Mucosa of descending colon (tissue), 3 donors: ENCODE measurements at regions not wholly inside any gene's neighbourhood (a gene's known extent, or its start where the extent isn't known, plus 50 kb on each side); places are given as distances from the start of the nearest gene placed in this dataset.

Source experiments
- ATAC-seq: fragments of 200-7000 bp; cut with Tn5 transposase; one replicate; pipeline ENCODE4 v1.9.1; 2020; ENCODE audit warnings: mild to moderate bottlenecking, moderate library complexity
- DNase-seq, 3 donors: peaks; one replicate each; pipeline ENCODE4 v3.0.0-alpha.2; 2020
- H3K36me3 ChIP-seq: fragments of 200-600 bp; one replicate; pipeline ENCODE4 v1.8.0; 2021; ENCODE audit warnings: low read depth, mild to moderate bottlenecking
- H3K4me1 ChIP-seq: fragments of 200-600 bp; one replicate; pipeline ENCODE4 v1.8.0; 2021; ENCODE audit warnings: low read depth, mild to moderate bottlenecking
- H3K4me3 ChIP-seq: fragments of 200-600 bp; one replicate; pipeline ENCODE4 v1.8.0; 2021; ENCODE audit warnings: mild to moderate bottlenecking
- H3K9me3 ChIP-seq: fragments of 200-600 bp; one replicate; pipeline ENCODE4 v1.8.0; 2021; ENCODE audit warnings: mild to moderate bottlenecking
- intact Hi-C, 2 donors: fragments of 100-400 bp; cut with DNase I in 1 of 2; cut with micrococcal nuclease in 1 of 2; formaldehyde crosslinking; loops; one replicate each; pipeline versions ENCODE4 v1.11.0 to v1.11.1; 2022; cut with DNase I, micrococcal nuclease
- TF ChIP-seq, protein P1 (sequence below): fragments of 200-600 bp; IDR thresholded peaks from one replicate; pipeline ENCODE4 v1.8.0; 2022; ENCODE audit warnings: antibody characterized with exemption, mild to moderate bottlenecking
- donor health status: DM: no; HTN: no; CAD: no; lungs with moderate emphysema.
- donor health status: DM: no; HTN: no; CAD: no.
- donor health status: DM: no; HTN: yes; CAD: no.

DNA sequence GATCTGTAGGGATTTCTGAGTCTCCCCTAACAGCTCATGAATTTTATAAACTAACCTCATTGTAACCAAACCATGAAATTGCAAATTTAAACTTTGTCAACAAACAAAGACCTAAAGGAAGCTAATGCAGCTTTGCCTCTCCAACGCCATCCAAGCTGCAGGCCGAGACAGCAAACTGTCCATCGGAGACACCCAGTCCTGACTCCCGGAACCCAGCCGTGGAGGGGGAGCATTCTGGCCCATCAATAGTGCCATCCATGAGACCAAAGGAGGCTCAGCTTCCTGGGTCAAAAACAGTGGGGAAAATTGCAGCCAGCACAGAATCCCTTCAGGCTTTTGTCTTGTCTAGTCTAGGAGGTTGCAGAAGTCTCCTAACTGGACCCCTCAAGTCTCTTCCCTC, 147.6 kb upstream of the OPCML start:
- TF ChIP-seq, protein P1, sequence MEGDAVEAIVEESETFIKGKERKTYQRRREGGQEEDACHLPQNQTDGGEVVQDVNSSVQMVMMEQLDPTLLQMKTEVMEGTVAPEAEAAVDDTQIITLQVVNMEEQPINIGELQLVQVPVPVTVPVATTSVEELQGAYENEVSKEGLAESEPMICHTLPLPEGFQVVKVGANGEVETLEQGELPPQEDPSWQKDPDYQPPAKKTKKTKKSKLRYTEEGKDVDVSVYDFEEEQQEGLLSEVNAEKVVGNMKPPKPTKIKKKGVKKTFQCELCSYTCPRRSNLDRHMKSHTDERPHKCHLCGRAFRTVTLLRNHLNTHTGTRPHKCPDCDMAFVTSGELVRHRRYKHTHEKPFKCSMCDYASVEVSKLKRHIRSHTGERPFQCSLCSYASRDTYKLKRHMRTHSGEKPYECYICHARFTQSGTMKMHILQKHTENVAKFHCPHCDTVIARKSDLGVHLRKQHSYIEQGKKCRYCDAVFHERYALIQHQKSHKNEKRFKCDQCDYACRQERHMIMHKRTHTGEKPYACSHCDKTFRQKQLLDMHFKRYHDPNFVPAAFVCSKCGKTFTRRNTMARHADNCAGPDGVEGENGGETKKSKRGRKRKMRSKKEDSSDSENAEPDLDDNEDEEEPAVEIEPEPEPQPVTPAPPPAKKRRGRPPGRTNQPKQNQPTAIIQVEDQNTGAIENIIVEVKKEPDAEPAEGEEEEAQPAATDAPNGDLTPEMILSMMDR: no peak
- intact Hi-C loops: no loop called here
- no peak for ATAC-seq
- Histone ChIP-seq H3K9me3 (no peaks in the 10 kb centered on the region), H3K4me1 (no peaks in the 10 kb centered on the region), H3K4me3 (no peak overlapping the region), H3K36me3 (no peaks in the 10 kb centered on the region)
- DNase-seq: no peak

DNA sequence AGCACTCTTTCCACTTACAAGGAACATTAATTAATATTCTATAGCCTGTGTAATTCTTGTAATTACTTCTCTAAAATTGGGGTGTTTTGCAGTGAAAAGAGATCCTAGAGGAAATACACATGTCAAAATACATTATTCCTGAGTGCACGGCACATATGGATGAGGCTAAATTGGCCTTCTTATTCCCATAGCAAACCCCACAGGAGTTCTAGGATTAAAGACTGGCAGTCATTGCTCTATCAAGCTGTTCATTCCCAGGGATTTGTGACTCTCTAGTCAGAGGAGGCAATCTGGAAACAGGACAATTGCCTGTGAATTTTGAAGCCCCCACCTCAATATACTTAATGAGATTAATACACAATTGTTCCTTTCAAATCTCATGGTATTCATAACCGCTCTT, 145.9 kb upstream of the OPCML start:
- no peaks in the 10 kb centered on the region for H3K36me3 ChIP-seq
- H3K9me3 ChIP-seq: no peaks in the 10 kb centered on the region
- no peak for ATAC-seq
- intact Hi-C loops: no loop called here
- H3K4me1 ChIP-seq: no peaks in the 10 kb centered on the region
- DNase-seq: no peak
- no peak overlapping the region for H3K4me3 ChIP-seq
- TF ChIP-seq, protein P1: no peak

DNA sequence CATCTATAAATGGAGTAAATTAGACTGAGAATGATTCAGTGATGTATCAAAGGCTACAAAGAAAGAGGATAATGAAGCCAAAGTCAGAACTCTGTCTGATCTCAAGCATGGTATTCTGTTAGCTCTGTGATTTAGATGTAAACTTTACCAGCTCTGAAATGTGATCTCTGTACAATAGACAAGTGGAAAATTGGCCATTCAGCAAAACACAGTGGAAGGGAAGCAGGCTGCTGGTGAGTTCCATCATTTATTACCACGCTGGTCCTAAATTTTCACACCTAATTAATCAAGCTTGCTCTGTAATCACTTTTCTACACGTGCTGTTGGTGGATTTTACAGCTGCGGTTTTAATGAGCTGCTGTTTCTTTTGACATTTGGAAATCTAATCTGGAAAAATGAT, 145.1 kb upstream of the OPCML start:
- TF ChIP-seq, protein P1: no peak
- no peak overlapping the region for H3K4me3 ChIP-seq
- H3K36me3 ChIP-seq: no peaks in the 10 kb centered on the region
- DNase-seq: no peak
- H3K4me1 ChIP-seq: no peaks in the 10 kb centered on the region
- intact Hi-C loops: no loop called here
- no peaks in the 10 kb centered on the region for H3K9me3 ChIP-seq
- ATAC-seq: no peak

GRCh38 chr11:133676265-133676664, 144.0 kb upstream of the OPCML start:
- ATAC-seq: no peak
- Histone ChIP-seq H3K36me3 (no peaks in the 10 kb centered on the region), H3K4me1 (no peaks in the 10 kb centered on the region), H3K4me3 (no peak overlapping the region), H3K9me3 (no peaks in the 10 kb centered on the region)
- intact Hi-C loops: no loop called here
- TF ChIP-seq, protein P1: no peak
- no peak for DNase-seq

DNA sequence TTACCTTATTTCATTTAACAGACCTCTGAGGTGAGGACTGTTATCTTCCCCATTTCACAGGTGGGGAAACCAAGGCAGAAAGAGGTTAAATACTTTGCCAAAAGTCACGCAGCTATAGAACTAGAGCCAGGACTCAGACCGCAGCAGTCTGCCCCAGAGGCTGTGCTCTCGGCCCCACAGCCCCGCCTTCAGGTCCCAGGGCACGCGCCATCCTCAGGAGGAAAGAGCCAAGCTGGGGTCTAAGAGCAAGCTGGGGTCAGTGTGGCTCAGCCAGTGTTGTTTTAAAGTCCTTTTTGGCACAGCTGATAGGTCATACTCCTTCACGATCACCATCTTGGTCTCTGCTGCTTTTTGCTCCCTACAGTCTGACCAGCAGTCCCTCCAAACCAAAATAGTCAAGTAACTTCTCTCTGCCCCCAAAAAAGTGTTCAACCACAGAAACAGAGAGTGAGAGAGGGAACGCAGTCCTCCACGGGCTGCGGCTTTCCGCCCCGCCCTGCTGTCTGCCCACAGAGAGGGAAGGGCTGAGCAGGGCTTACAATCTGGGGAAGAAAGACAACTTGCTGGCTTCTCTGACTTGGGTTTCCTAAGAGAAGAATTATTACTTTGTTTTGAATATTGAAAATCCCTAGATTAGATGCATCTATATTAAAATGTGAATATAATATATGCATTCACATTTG, 137.2 kb upstream of the OPCML start:
- no peak for DNase-seq
- TF ChIP-seq, protein P1: no peak
- ATAC-seq: no peak
- Histone ChIP-seq H3K36me3 (no peaks in the 10 kb centered on the region), H3K9me3 (no peaks in the 10 kb centered on the region), H3K4me1 (no peaks in the 10 kb centered on the region), H3K4me3 (no peak overlapping the region)
- intact Hi-C loops: no loop called here
